NAMALWA (cell line): ENCODE measurements at regions not wholly inside any gene's neighbourhood (a gene's known extent, or its start where the extent isn't known, plus 50 kb on each side); places are given as distances from the start of the nearest gene placed in this dataset.

Experiments used
- DNase-seq: peaks from one replicate; pipeline ENCODE4 v3.0.0-alpha.2; 2015; ENCODE audit warnings: low spot score

GRCh38 chr2:128494307-128494639 lies 175.6 kb upstream of the HS6ST1 start:
- DNase-seq = no peak

GRCh38 chr2:128494640-128495321 lies 176.1 kb upstream of the HS6ST1 start:
- no peak for DNase-seq

GRCh38 chr2:128495996-128496547 lies 177.4 kb upstream of the HS6ST1 start:
- no peak for DNase-seq

- DNase-seq = no peak
These were observed 178.0 kb upstream of the HS6ST1 start for GRCh38 chr2:128496700-128497099.

- DNase-seq = no peak
These were observed 178.8 kb upstream of the HS6ST1 start for GRCh38 chr2:128497461-128497860.

- DNase-seq = no peak
These were observed 179.4 kb upstream of the HS6ST1 start for GRCh38 chr2:128498086-128498485.

GRCh38 chr2:128498589-128498988 lies 179.9 kb upstream of the HS6ST1 start:
- DNase-seq = no peak

GRCh38 chr2:128499367-128500137 lies 180.9 kb upstream of the HS6ST1 start:
- DNase-seq = no peak

GRCh38 chr2:128500138-128500800 lies 181.6 kb upstream of the HS6ST1 start:
- no peak for DNase-seq

GRCh38 chr2:128501006-128501690 lies 182.5 kb upstream of the HS6ST1 start:
- DNase-seq = no peak

GRCh38 chr2:128501700-128502099 lies 183.0 kb upstream of the HS6ST1 start:
- DNase-seq = no peak

- DNase-seq = no peak
These were observed 183.5 kb upstream of the HS6ST1 start for GRCh38 chr2:128502200-128502599.

GRCh38 chr2:128502638-128503246 lies 184.1 kb upstream of the HS6ST1 start:
- DNase-seq = no peak

- no peak for DNase-seq
These were observed 185.0 kb upstream of the HS6ST1 start for GRCh38 chr2:128503399-128504245.

GRCh38 chr2:128504246-128505149 lies 185.8 kb upstream of the HS6ST1 start:
- peak; percentile 62 for DNase-seq

- no peak for DNase-seq
These were observed 186.5 kb upstream of the HS6ST1 start for GRCh38 chr2:128505150-128505490.

- DNase-seq = no peak
These were observed 187.2 kb upstream of the HS6ST1 start for GRCh38 chr2:128505575-128506526.

- no peak for DNase-seq
These were observed 187.9 kb upstream of the HS6ST1 start for GRCh38 chr2:128506534-128506933.
